ENCODE measurements at regions not wholly inside any gene's neighbourhood (a gene's known extent, or its start where the extent isn't known, plus 50 kb on each side); places are given as distances from the start of the nearest gene placed in this dataset.
"Not testable (repeated sequence)": the region's sequence is repeated elsewhere in the genome, so short reads cannot be mapped to it uniquely, and the experiment has no call there.

DNA sequence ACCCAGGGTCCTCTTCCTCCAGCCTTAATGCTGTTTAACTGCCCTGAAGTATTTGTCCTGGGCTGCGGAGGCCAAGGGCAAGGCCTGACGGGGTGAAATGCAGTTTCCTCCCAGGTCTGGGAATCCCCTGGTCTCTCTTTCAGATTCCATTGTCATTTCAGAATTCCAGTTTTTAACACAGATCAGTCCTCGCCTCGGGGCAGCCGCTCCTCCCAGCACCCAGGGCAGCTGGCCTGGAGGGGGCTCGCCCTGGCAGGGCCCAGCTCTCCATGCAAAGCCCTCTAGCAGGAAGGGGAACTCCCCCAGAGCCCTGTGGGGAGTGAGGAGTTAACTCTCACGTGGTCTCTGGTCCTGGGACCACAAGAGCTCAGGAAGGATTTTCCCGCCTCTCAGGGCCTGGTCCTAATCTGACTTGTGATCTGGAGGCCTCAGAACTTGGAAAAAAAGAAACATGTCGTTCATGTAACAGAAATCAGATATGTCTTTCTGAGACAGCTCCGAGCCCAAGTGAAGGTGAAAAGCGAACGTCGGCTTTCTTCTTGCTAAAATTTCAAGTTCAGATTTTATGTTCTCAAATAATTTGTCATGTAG is 265.6 kb upstream of the SFSWAP start:
- Histone ChIP-seq H3K4me1 (no peaks in the 10 kb centered on the region), H3K27ac (no peak overlapping the region), H3K4me3 (no peak overlapping the region), H3K27me3 (peaks cover 7% of the 10 kb centered on the region), H3K36me3 (no peaks in the 10 kb centered on the region), H3K9me3 (no peaks in the 10 kb centered on the region)
- 53% methylated on average over 12 of the region's 13 CpGs for WGBS
- peak in 1 of 2 donors; percentile 52 for DNase-seq (ENCODE audit: low spot score in 2 of 2)
- TF ChIP-seq, protein P1, sequence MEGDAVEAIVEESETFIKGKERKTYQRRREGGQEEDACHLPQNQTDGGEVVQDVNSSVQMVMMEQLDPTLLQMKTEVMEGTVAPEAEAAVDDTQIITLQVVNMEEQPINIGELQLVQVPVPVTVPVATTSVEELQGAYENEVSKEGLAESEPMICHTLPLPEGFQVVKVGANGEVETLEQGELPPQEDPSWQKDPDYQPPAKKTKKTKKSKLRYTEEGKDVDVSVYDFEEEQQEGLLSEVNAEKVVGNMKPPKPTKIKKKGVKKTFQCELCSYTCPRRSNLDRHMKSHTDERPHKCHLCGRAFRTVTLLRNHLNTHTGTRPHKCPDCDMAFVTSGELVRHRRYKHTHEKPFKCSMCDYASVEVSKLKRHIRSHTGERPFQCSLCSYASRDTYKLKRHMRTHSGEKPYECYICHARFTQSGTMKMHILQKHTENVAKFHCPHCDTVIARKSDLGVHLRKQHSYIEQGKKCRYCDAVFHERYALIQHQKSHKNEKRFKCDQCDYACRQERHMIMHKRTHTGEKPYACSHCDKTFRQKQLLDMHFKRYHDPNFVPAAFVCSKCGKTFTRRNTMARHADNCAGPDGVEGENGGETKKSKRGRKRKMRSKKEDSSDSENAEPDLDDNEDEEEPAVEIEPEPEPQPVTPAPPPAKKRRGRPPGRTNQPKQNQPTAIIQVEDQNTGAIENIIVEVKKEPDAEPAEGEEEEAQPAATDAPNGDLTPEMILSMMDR (IDR thresholded peaks at IDR 0.05) = no peak
- no peak for TF ChIP-seq POLR2A (IDR thresholded peaks at IDR 0.05)
- no peak for TF ChIP-seq EP300 (IDR thresholded peaks at IDR 0.05)

DNA sequence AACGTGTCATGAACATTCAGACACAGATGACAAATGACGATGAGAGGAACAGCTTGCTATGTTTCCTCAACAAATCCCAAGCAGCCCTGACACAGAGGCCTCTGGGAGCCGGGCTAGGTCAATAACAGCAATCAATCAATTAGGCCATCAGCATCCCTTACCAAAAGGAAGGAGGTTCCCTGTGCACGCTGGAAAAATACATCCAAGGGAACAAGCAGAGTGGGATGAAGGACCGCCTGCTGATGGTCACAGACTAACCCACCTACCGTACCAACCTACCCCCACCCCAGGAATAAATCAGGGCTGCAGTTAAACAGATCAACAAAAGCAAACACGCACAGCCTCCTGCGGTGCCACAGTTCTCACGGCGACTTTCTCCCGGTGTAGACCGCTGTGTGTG is 265.1 kb upstream of the SFSWAP start:
- no peak for DNase-seq (ENCODE audit: low spot score in 2 of 2)
- WGBS = 68% methylated on average over 12 of the region's 12 CpGs
- TF ChIP-seq POLR2AphosphoS5 (IDR thresholded peaks at IDR 0.05) (no peak), POLR2A (IDR thresholded peaks at IDR 0.05) (no peak), EP300 (IDR thresholded peaks at IDR 0.05) (no peak)
- TF ChIP-seq, protein P1 (IDR thresholded peaks at IDR 0.05) = no peak
- no peak overlapping the region for H3K4me3 ChIP-seq
- H3K27me3 ChIP-seq = peaks cover 7% of the 10 kb centered on the region
- H3K9me3 ChIP-seq = no peaks in the 10 kb centered on the region
- no peaks in the 10 kb centered on the region for H3K4me1 ChIP-seq
- H3K36me3 ChIP-seq = no peaks in the 10 kb centered on the region
- H3K27ac ChIP-seq = no peak overlapping the region

DNA sequence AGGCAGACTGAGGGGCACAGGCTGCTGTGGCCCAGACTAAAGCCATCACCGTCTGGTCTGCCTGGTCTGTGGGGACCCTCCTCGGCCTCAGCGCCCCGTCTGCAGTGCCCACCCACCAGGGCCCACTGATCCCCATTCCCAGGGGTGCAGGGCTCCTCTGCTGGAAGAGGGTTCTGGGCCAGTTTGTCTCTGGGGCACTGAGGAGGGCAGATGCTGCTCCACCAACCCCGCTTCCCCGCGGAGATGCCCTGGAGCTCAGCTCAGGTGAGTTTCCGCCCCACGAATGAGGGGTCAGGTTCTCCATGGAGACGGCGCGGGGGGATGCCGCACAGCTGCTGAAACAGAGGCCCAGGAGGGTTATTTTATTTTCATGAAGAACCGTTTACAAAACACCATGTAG is 263.3 kb upstream of the SFSWAP start:
- H3K4me3 ChIP-seq; H3K4me1 ChIP-seq; H3K27ac ChIP-seq; H3K27me3 ChIP-seq; H3K36me3 ChIP-seq; H3K9me3 ChIP-seq; DNase-seq (ENCODE audit: low spot score in 2 of 2): not testable (repeated sequence)
- 93% methylated on average over 10 of the region's 14 CpGs for WGBS

DNA sequence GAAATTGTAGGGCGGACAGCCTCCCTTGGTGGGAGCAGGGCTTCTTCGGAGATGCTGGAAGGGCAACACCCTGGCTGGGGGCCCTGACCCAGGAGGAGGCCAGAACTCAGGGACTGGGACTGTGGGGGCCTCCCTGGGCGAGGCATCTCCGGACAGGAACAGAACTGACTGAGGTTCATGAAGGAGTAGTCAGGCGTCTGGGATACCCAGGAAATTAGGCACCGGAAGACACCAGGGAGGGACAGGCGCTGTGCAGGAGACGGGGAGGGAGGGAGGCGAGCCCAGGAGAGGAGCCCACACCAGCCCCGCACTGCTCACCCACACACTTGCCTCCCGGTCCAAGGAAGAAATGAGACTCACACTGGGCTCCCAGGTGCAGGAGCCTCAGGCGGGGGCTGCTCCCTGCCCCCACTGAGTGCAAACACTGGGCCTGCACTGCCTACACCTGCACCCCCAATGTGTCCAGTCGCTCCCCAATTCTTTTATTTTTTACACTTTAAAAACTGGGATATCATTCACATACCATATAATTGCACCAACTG is 262.6 kb upstream of the SFSWAP start:
- TF ChIP-seq POLR2AphosphoS5 (IDR thresholded peaks at IDR 0.05) = no peak
- TF ChIP-seq POLR2A (IDR thresholded peaks at IDR 0.05) = no peak
- TF ChIP-seq EP300 (IDR thresholded peaks at IDR 0.05) = no peak
- TF ChIP-seq, protein P1 (IDR thresholded peaks at IDR 0.05) = no peak
- Histone ChIP-seq H3K36me3 (no peaks in the 10 kb centered on the region), H3K4me3 (no peak overlapping the region), H3K4me1 (no peaks in the 10 kb centered on the region), H3K27me3 (peaks cover 7% of the 10 kb centered on the region), H3K27ac (no peak overlapping the region), H3K9me3 (peaks cover 3% of the 10 kb centered on the region)
- WGBS = 89% methylated on average over 13 of the region's 13 CpGs
- DNase-seq (ENCODE audit: low spot score in 2 of 2) = no peak

DNA sequence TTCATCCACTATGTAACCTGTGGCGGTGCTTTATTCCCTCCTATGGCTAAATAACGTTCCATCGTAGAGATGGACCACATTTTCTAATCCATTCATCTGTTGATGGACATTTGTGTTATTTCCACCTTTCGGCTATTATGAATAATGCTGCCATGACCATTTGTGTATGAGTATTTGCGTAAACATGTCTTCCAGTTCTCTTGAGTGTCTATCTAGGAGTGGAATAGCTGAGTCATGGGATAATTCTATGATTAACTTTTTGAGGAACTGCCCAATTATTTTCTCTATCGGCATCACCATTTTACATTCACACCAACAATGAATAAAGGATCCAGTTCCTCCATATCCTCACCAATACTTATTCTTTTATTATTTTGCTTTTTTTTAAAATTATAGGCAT is 261.9 kb upstream of the SFSWAP start:
- H3K27ac ChIP-seq = no peak overlapping the region
- TF ChIP-seq, protein P1 (IDR thresholded peaks at IDR 0.05) = no peak
- no peak for TF ChIP-seq POLR2A (IDR thresholded peaks at IDR 0.05)
- no peak for TF ChIP-seq EP300 (IDR thresholded peaks at IDR 0.05)
- TF ChIP-seq POLR2AphosphoS5 (IDR thresholded peaks at IDR 0.05) = no peak
- no peaks in the 10 kb centered on the region for H3K36me3 ChIP-seq
- H3K9me3 ChIP-seq = peaks cover 3% of the 10 kb centered on the region
- H3K4me1 ChIP-seq = no peaks in the 10 kb centered on the region
- H3K4me3 ChIP-seq = no peak overlapping the region
- DNase-seq (ENCODE audit: low spot score in 2 of 2) = no peak
- peaks cover 7% of the 10 kb centered on the region for H3K27me3 ChIP-seq
- 94% methylated on average over 6 of the region's 6 CpGs for WGBS

DNA sequence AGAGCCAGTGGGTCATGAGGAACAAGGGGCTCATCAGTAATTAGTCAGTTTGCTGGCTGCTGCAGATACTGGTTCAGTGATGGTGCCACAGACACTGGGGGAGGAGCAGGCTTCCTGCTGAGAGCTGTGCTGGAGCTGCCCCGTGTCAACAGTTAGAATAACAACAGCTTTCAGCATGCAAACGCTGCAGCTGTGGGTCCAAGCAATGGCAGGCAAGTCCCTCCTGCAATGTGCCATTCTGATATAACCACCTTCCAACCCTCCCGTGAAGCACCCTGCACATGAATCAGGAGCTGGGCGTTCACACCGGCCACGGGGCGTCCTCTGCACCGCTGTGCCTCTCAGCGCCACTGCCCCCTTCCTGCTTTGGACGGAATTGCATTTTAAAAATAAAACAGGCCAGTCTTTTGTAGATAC is 258.4 kb upstream of the SFSWAP start:
- 9% methylated on average over 10 of the region's 10 CpGs for WGBS
- Histone ChIP-seq H3K36me3 (no peaks in the 10 kb centered on the region), H3K4me1 (no peaks in the 10 kb centered on the region), H3K4me3 (no peak overlapping the region), H3K27me3 (peaks cover 18% of the 10 kb centered on the region), H3K9me3 (peaks cover 3% of the 10 kb centered on the region), H3K27ac (no peak overlapping the region)
- no peak for DNase-seq (ENCODE audit: low spot score in 2 of 2)
- TF ChIP-seq EP300 (IDR thresholded peaks at IDR 0.05) (no peak), POLR2AphosphoS5 (IDR thresholded peaks at IDR 0.05) (no peak), POLR2A (IDR thresholded peaks at IDR 0.05) (no peak)
- TF ChIP-seq, protein P1 (IDR thresholded peaks at IDR 0.05) = no peak

Measured in suprapubic skin (tissue), 4 donors.